HG03025 (cell line): ENCODE measurements at regions not wholly inside any gene's neighbourhood (a gene's known extent, or its start where the extent isn't known, plus 50 kb on each side); places are given as distances from the start of the nearest gene placed in this dataset.

Experiments
- ATAC-seq: cut with Tn5 transposase; IDR thresholded peaks from one replicate; pipeline ENCODE4 v1.9.1; 2021; ENCODE audit warnings: mild to moderate bottlenecking, moderate library complexity; ENCODE audit not compliant: unreplicated experiment, low FRiP score

- no peak for ATAC-seq
These were observed 972.0 kb upstream of the LRRTM1 start for GRCh38 chr2:81276595-81276994.

GRCh38 chr2:81266106-81266505 is 961.6 kb upstream of the LRRTM1 start:
- ATAC-seq = no peak

GRCh38 chr2:81263989-81264388 is 959.4 kb upstream of the LRRTM1 start:
- no peak for ATAC-seq

- ATAC-seq = no peak
These were observed 955.8 kb upstream of the LRRTM1 start for GRCh38 chr2:81260320-81260719.

- no peak for ATAC-seq
These were observed 945.7 kb upstream of the LRRTM1 start for GRCh38 chr2:81250270-81250669.

- no peak for ATAC-seq
These were observed 944.6 kb upstream of the LRRTM1 start for GRCh38 chr2:81249152-81249551.

GRCh38 chr2:81247648-81248047 is 943.1 kb upstream of the LRRTM1 start:
- ATAC-seq = no peak

GRCh38 chr2:81242501-81242900 is 937.9 kb upstream of the LRRTM1 start:
- ATAC-seq = no peak

- ATAC-seq = no peak
These were observed 933.9 kb upstream of the LRRTM1 start for GRCh38 chr2:81238462-81238861.

GRCh38 chr2:81235601-81236000 is 931.0 kb upstream of the LRRTM1 start:
- ATAC-seq = no peak

GRCh38 chr2:81234711-81235110 is 930.2 kb upstream of the LRRTM1 start:
- no peak for ATAC-seq

GRCh38 chr2:81225756-81226155 is 921.2 kb upstream of the LRRTM1 start:
- no peak for ATAC-seq

- no peak for ATAC-seq
These were observed 909.0 kb upstream of the LRRTM1 start for GRCh38 chr2:81213598-81213997.

GRCh38 chr2:81206216-81206615 is 901.7 kb upstream of the LRRTM1 start:
- no peak for ATAC-seq

GRCh38 chr2:81196933-81197628 is 892.5 kb upstream of the LRRTM1 start:
- ATAC-seq = no peak

- ATAC-seq = no peak
These were observed 891.9 kb upstream of the LRRTM1 start for GRCh38 chr2:81196383-81196851.

GRCh38 chr2:81195774-81196382 is 891.3 kb upstream of the LRRTM1 start:
- no peak for ATAC-seq

GRCh38 chr2:81195017-81195773 is 890.6 kb upstream of the LRRTM1 start:
- ATAC-seq = no peak

- ATAC-seq = no peak
These were observed 890.0 kb upstream of the LRRTM1 start for GRCh38 chr2:81194581-81194980.

GRCh38 chr2:81194176-81194575 is 889.6 kb upstream of the LRRTM1 start:
- ATAC-seq = no peak

- ATAC-seq = no peak
These were observed 877.3 kb upstream of the LRRTM1 start for GRCh38 chr2:81181845-81182244.

GRCh38 chr2:81171447-81171846 is 866.9 kb upstream of the LRRTM1 start:
- ATAC-seq = no peak
